Thyroid gland (tissue), 4 donors: ENCODE measurements at regions not wholly inside any gene's neighbourhood (a gene's known extent, or its start where the extent isn't known, plus 50 kb on each side); places are given as distances from the start of the nearest gene placed in this dataset.
"Not testable (repeated sequence)": the region's sequence is repeated elsewhere in the genome, so short reads cannot be mapped to it uniquely, and the experiment has no call there.

ENCODE experiments used
- POLR2A ChIP-seq, 2 donors: fragments of 450-650 bp; IDR thresholded peaks; one replicate each; pipeline ENCODE4 v1.6.1; 2017; ENCODE audit warnings: antibody characterized with exemption in 2 of 2, mild to moderate bottlenecking in 2 of 2, moderate library complexity in 1 of 2
- TF ChIP-seq, protein P1 (sequence below), 6 experiments: fragments of 200-600 bp in 3 of 6; fragments of 450-650 bp in 3 of 6; sonication (generic) in 3 of 6; IDR thresholded peaks; one replicate each; pipeline ENCODE4 v1.5.1; 2016 to 2019; ENCODE audit warnings: antibody characterized with exemption in 6 of 6, mild to moderate bottlenecking in 2 of 6, inconsistent platforms in 1 of 6, moderate library complexity in 1 of 6

DNA sequence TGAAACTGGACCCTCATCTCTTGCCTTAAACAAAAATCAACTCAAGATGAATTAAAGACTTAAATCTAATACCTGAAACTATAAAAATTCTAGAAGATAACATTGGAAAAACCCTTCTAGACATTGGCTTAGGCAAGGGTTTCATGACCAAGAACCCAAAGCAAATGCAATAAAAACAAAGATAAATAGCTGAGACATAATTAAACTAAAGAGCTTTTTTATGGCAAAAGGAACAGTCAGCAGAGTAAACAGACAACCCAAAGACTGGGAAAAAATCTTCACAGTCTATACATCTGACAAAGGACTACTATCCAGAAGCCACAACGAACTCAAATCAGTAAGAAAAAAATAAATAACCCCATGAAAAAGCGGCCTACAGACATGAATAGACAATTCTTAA lies 446.9 kb upstream of the TRPC7 start:
- TF ChIP-seq, protein P1, sequence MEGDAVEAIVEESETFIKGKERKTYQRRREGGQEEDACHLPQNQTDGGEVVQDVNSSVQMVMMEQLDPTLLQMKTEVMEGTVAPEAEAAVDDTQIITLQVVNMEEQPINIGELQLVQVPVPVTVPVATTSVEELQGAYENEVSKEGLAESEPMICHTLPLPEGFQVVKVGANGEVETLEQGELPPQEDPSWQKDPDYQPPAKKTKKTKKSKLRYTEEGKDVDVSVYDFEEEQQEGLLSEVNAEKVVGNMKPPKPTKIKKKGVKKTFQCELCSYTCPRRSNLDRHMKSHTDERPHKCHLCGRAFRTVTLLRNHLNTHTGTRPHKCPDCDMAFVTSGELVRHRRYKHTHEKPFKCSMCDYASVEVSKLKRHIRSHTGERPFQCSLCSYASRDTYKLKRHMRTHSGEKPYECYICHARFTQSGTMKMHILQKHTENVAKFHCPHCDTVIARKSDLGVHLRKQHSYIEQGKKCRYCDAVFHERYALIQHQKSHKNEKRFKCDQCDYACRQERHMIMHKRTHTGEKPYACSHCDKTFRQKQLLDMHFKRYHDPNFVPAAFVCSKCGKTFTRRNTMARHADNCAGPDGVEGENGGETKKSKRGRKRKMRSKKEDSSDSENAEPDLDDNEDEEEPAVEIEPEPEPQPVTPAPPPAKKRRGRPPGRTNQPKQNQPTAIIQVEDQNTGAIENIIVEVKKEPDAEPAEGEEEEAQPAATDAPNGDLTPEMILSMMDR (IDR thresholded peaks at IDR 0.05): not testable (repeated sequence)
- TF ChIP-seq POLR2A (IDR thresholded peaks at IDR 0.05): not testable (repeated sequence)
